Activated CD8-positive, alpha-beta memory T cell treated with anti-CD3 and anti-CD28 coated beads for 36 hours (primary cell): ENCODE measurements at regions not wholly inside any gene's neighbourhood (a gene's known extent, or its start where the extent isn't known, plus 50 kb on each side); places are given as distances from the start of the nearest gene placed in this dataset.
"Not testable (repeated sequence)": the region's sequence is repeated elsewhere in the genome, so short reads cannot be mapped to it uniquely, and the experiment has no call there.

Experiments used
- CTCF ChIA-PET: fragments of 350-600 bp; sonication (Branson Sonifier 250); formaldehyde crosslinking; loops from one replicate; lab custom pipeline; 2021; ENCODE audit warnings: antibody characterized with exemption; lab: Charles Lee
- POLR2A ChIA-PET: fragments of 350-600 bp; sonication (Branson Sonifier 250); formaldehyde crosslinking; loops from one replicate; lab custom pipeline; 2021; ENCODE audit warnings: antibody characterized with exemption; lab: Charles Lee

DNA sequence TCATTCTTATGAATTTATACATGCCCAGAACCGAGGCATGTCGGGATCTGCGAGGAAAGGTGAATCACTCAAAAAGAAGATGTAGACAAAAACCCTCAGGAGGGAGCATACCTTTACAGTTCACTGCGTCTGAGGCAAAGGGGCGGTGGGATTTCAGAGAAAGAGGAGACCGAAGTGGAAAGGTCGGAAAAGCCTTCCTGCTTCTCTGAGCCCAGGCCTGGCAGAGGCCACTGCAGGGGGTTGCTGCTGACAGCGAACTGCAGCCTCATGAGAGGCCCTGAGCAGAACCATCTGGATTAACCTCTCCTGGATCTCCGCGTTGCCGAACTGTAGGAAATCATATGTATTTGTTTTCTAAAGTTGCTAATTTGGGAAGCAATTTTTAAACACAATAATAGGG is 713.1 kb upstream of the SOX11 start:
- ChIA-PET POLR2A (no interaction called here), CTCF (no interaction called here)

DNA sequence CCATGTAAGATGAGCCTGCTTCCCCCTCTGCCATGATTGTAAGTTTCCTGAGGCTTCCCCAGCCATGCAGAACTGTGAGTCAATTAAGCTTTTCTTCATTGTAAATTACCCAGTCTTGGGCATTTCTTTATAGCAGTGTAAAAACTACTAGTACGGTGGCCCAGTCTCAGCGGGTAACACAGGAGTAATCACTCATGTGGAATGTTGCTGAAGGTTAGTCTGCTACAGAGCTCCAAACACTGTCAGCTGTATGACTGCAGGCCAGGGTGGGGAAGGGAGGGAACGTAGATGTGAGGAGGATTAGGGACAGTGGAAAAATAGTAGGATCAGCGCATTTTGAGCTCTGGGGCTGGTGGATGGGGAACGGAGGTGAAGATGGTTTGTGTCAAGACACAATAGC is 711.2 kb upstream of the SOX11 start:
- POLR2A ChIA-PET: no interaction called here
- CTCF ChIA-PET: no interaction called here

DNA sequence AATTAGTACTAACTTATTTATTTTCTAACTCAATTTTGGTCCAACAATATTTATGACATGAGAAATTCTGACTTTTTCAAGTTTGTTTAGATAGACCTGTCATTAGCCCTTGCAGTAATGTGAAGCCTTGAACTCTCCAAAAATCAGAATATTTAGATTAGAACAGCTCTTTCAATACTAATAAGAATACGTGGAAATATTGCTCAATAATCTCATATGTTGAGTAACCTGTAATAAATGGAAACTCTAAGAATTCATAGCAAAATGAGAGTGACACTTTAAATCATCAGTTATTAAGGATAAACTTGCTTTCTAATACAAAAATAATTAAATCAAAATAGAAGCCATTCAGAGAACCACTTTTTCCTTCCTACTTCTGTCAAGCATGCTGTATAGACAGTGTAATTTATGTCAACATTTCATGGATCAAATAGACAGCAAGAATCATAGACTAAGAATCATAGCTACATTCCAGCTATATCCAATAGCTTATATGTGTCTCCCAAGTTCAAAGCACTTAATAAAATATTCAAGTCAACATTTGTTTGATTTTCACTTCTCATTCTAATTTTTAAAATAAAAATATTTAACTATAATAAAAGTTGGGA is 710.3 kb upstream of the SOX11 start:
- ChIA-PET POLR2A (no interaction called here), CTCF (no interaction called here)

DNA sequence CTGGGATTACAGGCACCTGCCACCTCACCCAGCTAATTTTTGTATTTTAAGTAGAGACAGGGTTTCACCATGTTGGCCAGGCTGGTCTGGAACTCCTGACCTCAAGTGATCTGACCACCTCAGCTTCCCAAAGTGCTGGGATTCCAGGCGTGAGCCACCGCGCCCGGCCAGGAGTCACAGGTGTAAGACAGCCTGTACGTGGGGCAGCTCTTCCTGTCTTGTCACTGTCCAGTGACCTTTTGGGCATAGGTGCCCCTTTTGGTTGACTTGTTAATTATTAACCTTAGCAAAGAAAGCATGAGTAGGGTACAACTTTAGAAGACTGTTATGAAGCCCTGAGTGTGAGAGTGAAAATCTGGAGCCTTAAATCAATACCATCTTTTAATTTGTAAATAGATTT is 703.7 kb upstream of the SOX11 start:
- CTCF ChIA-PET, POLR2A ChIA-PET: not testable (repeated sequence)

DNA sequence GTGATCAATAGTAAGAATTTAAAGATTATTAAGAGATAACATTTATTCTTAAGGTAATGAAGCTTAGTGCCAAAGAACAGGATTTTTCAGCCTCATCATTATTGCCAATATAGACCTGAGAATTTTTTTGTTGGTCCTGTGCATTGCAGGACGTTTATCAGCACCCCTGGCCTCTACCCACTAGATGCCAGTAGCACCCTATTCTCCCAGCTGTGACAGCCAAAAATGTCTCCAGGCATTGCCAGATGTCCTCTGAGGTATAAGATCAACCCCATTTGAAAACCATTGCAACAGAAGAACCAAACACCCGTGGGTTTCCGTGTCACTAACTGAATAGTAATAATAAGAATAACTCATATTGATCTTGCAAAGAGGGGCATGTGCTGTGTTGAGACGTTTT is 700.0 kb upstream of the SOX11 start:
- ChIA-PET POLR2A (no interaction called here), CTCF (no interaction called here)

DNA sequence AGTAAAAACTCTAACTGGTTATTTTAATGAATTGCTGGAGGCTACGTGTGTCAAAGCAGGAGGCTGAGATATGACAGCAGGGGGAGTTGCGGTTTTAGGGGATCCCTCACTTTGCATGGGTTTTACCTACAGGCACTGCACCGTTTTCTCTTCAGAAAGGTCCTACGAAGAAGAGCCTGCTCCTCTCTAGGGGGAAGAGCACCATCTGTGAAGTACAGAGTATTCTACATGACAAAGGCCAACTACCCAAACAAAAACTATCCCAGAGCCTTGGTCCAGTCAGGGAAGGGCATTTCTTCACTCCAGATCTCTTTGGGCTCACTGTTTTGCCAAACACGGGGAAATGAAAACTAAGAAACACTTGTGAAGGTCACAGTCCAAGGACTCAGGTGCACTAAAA is 696.7 kb upstream of the SOX11 start:
- CTCF ChIA-PET: no interaction called here
- POLR2A ChIA-PET: no interaction called here

DNA sequence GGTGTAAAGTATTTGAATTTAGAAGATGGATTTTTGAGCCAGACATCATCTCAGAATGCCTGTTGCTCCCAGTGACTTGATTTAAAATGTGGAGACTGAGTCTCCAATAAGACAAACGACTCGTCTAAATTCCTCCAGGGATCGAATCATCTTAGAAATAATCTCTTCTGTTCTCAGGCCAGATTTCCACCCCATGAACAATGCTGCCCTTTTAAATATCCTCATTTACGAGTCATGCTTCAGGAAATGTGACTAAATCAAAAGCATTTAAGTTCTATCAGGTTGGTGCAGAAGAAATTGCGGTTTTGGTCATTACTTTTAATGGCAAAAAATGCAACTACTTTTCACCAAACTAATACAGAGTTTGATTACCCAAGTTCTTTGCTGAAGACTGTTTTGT is 684.6 kb upstream of the SOX11 start:
- POLR2A ChIA-PET: no interaction called here

DNA sequence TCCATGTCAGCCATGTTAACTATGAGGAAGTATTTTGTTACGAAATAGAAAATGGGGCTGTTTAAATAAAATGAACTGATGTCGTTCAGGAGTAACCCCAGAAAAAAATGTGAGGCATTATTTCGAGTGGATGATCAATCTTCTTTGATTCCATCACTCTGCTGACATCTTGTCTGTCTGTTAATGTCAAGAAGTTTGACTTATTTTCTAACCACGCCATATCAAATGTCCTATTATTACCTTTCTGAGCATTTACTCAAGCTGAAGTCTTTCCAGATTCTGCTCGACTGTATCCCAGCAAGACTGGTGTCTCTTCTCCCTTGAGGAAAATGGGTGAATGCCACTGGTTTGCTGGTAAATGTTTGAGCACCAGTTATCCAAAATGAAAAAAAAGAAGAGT is 672.9 kb upstream of the SOX11 start:
- POLR2A ChIA-PET: no interaction called here
- CTCF ChIA-PET: no interaction called here

More for the DNA sequence above, 684.6 kb upstream of the SOX11 start:
- CTCF ChIA-PET: no interaction called here

DNA sequence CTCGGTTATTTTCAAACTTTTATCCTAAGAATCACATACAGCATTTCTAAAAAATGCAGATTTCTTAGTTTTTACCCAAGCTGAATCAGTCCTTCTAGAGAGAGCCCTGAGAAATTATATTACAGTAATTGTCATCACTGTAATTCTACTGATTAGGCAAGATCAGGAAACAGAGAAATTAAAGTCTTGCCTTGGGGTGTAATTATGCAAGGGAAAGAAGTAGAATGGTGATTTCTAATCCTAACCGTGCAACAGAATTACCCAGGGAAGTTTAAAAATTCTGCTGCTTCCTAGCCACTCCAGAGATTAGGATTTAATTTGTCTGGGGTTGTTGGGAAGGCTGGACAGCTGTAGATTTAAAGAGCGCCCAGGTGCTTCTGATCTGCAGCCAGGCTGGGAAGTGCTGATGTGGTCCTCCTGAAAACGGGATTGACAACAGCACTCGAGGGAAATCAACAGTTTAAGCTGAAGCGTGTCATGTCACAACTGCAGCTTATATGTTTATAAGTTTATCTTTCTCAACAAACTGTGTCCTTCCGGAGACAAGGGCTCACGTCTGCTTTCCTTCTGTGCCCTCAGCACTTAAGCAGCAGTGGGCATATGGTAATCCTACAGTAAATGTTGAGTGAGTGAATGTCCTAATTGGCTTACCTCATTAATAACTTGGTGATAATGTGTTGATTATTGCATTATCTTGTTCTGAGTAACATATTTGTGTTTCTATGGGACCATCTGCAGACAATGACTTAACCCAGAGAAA is 671.9 kb upstream of the SOX11 start:
- POLR2A ChIA-PET: no interaction called here
- CTCF ChIA-PET: no interaction called here

DNA sequence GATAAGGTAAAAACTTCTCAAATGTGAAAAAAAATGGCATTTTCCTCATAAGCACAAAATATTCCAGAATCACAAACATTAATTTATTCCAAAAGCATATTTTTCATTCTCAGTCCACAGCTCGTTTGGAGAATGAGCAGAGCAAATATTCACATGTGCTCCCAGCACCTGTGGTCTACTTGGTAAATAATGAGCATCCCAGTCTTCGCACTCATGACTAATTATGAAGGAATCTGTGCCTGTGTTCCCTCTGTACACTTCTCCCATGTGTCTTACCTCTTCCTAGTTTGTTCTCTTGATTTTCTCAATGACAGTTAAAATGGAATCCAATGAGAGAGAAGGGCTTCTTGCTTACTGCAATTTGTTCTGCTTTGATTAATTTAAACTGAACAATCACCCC is 671.0 kb upstream of the SOX11 start:
- ChIA-PET CTCF (no interaction called here), POLR2A (no interaction called here)

DNA sequence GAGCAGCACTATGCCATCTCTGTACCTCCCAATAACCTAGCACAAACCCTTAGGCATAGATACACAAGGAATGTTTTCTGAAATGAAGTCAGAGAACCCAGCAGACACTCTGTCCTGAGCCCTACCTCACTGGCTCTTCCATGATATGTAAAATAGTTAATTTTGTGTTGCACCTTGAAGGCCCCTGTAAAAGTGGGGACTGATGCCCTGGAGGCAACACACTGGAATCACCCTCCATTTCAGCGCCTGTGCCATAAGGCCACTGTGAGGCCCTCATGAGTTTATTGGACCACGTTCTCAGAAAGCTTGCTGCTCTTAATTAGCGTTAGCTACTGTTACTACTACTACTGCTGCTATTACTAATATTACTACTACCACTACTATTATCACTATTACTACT is 670.1 kb upstream of the SOX11 start:
- CTCF ChIA-PET: no interaction called here
- POLR2A ChIA-PET: no interaction called here

DNA sequence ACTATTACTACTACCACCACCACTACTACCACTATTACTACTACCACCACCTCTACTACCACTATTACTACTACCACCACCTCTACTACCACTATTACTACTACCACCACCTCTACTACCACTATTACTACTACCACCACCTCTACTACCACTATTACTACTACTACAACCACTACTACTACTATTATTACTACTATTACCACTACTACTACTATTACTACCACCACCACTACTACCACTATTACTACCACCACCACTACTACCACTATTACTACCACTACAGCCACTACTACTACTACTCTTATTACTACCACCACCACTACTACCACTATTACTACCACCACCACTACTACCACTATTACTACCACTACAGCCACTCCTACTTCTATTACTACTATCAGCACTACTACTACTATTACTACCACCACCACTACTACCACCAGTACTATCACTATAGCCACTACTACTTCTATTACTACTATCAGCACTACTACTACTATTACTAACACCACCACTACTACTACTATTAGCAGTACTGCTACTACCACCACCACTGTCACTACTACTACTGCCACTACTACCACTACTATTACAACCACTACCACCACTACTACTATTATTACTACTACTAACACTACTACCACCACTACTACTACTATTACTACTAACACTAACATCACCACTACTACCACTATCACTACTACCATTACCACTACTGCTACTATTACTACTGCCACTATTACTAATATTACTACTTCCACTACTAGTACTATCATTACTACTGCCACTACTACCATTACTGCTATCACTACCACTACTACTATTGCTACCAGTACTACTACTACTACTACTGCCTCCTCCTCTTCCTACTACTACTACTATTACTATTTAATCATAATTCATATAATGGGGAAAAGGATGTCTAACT is 669.2 kb upstream of the SOX11 start:
- POLR2A ChIA-PET, CTCF ChIA-PET: not testable (repeated sequence)

DNA sequence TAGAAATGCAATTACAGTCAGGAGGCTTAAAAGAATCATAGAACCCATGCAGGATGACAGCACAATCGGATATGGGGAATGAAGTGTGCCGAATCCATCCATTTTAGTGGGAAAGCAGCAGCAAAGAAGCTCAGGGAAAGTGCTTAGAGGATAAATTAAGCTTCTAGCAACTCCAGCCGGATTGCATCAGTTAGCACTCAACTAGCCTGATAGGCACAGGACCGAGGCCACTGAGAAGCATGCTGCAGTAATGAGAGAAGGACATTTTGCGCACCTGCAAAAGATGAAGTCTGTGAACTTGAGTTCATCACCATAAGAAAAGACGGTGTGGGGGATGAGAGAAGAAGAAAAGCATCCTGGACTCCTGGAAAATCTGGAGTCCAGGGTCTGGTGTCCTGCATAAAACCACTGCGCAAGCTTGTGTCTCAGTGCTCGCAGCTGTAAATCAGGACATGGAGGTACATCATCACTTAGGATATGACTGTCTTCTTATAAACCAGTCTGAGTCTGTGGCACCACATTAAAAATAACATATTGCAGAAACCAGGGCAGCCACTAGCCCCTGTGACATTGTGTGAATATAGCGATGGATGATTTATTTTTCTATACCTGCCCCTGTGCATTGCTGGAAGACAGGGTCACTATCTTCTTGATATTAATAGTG is 665.5 kb upstream of the SOX11 start:
- ChIA-PET CTCF (no interaction called here), POLR2A (no interaction called here)

DNA sequence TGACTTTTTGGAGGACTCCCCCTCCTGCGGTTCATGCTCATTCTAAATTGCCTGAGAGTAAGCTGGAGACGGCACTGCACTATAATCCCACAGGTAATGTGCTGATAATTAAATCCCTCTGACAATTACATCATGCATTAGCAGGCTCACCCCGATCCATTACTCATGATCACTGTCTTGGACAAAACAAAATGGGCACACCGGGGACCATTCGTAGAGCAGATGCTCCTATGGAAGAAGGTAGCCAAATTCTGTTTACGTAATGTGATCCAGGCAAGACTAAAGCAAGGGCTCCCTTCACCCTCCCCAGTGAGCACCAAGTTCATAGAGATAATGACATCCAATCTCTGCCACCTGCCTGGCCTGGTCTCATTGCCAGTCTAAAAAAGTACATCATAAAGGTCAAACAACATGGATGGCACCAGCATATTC is 657.1 kb upstream of the SOX11 start:
- CTCF ChIA-PET: no interaction called here
- POLR2A ChIA-PET: no interaction called here

DNA sequence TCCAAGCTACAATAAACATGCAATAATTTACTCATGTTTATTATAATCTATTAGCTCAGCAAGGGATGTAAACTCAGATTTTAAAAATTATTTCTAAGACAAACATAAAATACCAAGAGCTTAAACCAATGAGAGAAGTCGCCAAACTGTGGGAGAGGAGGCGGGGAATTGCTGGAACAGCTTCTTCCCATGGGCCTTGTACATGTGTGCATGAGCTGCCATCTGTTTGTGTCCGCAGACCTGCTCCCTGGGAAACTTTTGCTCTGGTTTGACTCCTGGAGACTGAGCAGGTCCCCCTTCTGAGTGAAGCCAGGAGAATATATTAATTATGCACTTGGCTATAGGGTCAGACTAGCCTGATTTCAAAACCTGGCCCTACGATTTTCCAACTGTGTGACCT is 655.9 kb upstream of the SOX11 start:
- ChIA-PET POLR2A (no interaction called here), CTCF (no interaction called here)

DNA sequence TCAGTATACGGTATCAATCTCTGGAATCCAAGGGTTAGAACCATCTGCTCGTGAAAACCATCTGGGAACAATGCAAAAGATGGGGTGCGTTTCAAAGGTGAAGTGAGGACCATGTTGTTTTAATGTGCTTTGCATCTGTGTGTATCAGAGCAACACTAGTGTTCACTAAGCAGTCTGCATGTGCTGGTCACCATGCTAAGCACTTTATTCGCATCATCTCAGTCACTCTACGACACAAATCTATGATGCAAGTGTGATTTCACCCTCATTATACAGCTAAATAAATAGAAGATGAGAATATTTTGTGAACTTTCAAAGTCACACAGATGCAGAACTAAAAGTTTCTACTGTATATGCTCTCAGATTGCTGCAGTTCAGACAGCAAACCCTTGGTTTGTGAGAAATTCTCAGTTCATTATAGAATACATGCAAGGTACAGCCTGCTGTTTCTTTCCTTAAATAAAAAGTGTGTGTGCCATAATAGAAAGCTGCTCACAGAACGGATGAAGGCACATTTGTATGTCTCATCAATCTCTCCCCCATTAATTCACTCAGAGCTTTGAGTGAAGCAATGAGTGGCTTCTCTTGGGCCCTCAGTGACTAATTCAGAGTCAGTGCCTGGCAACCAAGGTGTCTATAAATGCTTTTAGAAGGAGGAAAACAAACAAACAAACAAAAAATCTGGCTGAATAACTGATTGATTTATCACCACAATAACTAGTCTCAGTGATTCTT is 652.8 kb upstream of the SOX11 start:
- ChIA-PET CTCF (no interaction called here), POLR2A (no interaction called here)

DNA sequence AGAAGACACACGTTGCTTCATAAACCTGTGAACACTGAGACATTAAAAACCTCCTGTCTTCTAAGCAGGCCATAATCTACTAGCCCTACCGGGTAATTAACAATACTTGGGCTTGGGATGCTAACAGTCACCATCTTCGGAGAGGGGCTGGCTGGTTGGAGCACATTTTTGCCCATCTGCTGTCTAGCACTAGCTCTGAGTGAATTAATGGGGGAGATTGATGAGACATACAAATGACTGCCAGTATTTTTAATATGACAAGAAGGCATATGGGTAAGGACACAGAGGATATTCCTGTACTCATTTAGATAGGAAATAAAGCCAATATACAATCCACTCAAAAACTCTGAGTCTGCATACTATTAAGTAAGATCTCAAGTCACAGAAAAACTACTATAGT is 651.6 kb upstream of the SOX11 start:
- CTCF ChIA-PET: no interaction called here
- POLR2A ChIA-PET: no interaction called here

DNA sequence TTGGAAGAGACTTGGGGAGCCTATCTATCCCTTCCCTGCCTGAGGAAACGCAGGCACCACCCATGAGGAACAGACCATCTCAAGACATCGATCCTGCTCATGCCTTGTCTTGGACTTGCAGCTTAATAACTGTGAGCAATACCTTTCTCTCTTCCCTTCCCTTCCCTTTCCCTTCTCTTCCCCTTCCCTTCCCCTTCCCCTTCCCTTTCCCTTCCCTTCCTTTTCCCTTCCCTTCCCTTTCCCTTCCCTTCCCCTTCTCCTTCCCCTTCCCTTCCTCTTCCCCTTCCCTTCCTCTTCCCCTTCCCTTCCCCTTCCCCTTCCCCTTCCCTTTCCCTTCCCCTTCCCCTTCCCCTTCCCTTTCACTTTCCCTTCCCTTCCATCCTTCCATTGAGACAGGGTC is 650.7 kb upstream of the SOX11 start:
- ChIA-PET POLR2A (no interaction called here), CTCF (interaction anchor here (0.6 kb wide), 1 partner anchor 254 kb away, joined by 3 read pairs; no protein-coding TSS in a partner anchor)

DNA sequence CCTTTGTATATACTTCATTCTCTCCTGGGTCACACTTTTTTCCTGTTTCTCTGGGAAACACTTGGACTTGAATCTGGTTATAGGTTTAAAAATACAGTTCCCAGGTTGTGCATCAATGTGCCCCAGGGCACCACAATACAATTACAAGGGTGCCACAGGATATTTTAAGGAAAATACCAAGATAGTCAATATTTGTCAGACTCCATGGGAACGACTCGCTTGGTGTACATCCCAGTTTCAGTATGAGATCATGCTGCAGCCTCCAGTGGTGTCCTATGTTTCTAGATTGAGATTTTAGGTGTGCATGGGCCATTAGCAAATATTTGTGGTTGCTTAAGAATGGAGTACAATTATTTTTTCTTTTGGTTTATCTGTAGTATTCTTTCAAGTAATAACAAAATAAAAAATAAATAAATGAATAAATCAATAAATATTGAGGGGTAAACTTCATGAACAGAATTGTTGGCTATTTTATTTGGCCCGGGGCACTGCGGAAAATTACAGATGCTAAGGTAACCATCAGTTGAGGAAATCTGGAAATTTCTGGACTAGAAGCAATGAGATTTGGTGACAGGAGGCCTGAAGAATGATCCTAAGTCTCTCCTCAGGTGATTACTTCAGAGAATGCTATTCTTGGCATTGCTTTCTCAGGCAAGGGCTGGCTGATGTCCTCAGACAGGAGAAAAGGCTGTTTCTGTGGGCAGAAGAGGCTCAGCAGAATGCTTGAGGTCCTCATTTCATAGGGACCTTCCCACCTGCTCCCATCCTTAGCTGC is 649.3 kb upstream of the SOX11 start:
- ChIA-PET CTCF (no interaction called here), POLR2A (no interaction called here)
